GM12875 (cell line): ENCODE measurements at regions not wholly inside any gene's neighbourhood (a gene's known extent, or its start where the extent isn't known, plus 50 kb on each side); places are given as distances from the start of the nearest gene placed in this dataset.

Source experiments
- H3K4me3 ChIP-seq: one replicate; pipeline ENCODE4 v1.5.1; 2011; ENCODE audit warnings: low read depth, low read length, control low read depth
- CTCF ChIP-seq: IDR thresholded peaks from 2 replicates; pipeline ENCODE4 v1.5.1; 2011; ENCODE audit warnings: low read depth, mild to moderate bottlenecking, control low read depth, inconsistent platforms, low read length, moderate library complexity, borderline replicate concordance; ENCODE audit not compliant: insufficient read depth

- no peak for TF ChIP-seq CTCF
- H3K4me3 ChIP-seq = no peak overlapping the region
Measured at GRCh38 chr2:156704132-156704531, 268.0 kb downstream of the GPD2 start.

GRCh38 chr2:156704617-156705016, 268.4 kb downstream of the GPD2 start:
- H3K4me3 ChIP-seq = no peak overlapping the region
- no peak for TF ChIP-seq CTCF

DNA sequence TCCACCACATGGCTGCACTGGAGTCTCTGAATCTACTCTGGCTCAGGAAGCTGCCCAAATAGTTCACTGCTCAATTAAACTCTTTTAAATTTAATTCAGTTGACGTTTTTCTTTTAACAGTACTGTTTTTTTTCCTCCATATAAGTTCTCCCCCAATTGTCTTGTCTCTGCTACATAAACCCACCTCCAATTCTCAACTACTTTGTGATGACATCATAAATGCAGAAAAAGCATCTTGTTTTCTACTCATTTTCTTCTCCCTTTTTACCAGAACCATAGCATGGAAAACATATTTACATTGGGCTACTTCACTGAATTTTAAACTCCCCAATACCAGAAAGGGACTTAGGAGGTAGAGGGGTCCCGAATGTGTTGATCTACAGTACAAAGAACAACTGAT, 270.4 kb downstream of the GPD2 start:
- H3K4me3 ChIP-seq = no peak overlapping the region
- TF ChIP-seq CTCF = no peak

DNA sequence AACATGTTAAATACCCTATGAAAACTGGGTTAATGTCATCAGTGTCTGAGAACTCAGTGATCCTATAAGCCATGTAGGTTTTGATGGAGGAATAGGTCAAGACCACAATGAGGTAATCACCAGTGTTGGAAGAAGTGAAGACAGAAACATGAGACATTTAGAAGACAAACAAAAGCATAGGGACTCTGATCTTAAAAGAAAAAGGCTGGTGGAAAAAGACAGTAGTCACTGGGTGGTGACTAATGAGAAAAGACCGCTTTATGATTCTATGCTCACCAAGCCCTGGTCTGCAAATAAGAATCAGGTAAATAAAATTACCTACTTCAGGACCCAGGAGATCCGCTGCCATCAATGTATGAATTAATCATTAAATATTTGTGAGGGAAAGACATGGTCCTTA, 271.9 kb downstream of the GPD2 start:
- no peak for TF ChIP-seq CTCF
- no peak overlapping the region for H3K4me3 ChIP-seq

- no peak for TF ChIP-seq CTCF
- no peak overlapping the region for H3K4me3 ChIP-seq
Measured at GRCh38 chr2:156709091-156709490, 272.9 kb downstream of the GPD2 start.

DNA sequence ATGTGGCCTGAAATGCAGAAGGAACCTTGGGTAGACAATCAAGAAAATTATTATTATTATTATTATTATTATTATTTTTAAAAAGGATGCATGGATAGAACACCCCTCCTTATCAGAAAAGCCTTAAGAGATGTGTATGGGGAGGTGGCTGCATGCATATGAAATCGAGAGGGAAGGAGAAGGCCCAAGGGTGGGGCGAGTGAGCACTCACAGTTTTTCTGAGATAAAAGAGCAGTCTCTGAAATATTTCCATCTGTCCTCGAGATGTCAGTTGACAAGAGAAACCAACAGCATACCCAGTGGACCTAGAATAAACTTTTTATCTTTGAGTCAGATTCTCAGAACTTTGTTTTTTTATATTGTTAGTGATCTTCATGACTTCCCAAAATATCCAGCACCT, 282.9 kb downstream of the GPD2 start:
- H3K4me3 ChIP-seq = no peak overlapping the region
- TF ChIP-seq CTCF = no peak

GRCh38 chr2:156727867-156728266, 291.7 kb downstream of the GPD2 start:
- no peak for TF ChIP-seq CTCF
- H3K4me3 ChIP-seq = no peak overlapping the region
